ENCODE measurements at regions not wholly inside any gene's neighbourhood (a gene's known extent, or its start where the extent isn't known, plus 50 kb on each side); places are given as distances from the start of the nearest gene placed in this dataset.

DNA sequence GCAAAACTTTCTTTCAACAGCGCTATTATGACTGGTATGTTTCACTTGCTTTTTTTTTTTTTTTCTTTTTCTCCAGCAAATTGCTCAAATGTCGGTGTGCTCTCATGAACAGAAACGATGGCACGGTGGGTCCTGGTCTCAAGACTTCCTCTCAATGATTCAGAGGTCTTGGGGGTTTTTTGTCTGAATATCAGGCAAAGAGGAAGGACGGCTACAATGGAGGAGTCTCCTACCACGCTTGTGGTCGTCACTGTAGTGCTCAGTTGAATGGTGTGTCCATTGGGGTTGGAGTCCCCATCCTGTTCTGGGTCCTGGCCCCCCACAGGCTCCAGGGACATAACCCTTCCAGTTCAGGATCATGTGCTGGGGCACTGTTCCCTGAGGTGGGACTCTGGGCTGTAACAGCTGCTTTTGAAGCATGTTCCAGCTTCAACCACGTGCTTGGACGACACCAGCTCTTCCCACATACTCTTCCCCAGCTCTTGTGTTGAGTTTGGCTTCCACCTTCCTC, 266.7 kb upstream of the KLF6 start:
- no peak overlapping the region for H3K27ac ChIP-seq
- TF ChIP-seq, protein P1, sequence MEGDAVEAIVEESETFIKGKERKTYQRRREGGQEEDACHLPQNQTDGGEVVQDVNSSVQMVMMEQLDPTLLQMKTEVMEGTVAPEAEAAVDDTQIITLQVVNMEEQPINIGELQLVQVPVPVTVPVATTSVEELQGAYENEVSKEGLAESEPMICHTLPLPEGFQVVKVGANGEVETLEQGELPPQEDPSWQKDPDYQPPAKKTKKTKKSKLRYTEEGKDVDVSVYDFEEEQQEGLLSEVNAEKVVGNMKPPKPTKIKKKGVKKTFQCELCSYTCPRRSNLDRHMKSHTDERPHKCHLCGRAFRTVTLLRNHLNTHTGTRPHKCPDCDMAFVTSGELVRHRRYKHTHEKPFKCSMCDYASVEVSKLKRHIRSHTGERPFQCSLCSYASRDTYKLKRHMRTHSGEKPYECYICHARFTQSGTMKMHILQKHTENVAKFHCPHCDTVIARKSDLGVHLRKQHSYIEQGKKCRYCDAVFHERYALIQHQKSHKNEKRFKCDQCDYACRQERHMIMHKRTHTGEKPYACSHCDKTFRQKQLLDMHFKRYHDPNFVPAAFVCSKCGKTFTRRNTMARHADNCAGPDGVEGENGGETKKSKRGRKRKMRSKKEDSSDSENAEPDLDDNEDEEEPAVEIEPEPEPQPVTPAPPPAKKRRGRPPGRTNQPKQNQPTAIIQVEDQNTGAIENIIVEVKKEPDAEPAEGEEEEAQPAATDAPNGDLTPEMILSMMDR (conservative IDR thresholded peaks at IDR 0.05): no peak

DNA sequence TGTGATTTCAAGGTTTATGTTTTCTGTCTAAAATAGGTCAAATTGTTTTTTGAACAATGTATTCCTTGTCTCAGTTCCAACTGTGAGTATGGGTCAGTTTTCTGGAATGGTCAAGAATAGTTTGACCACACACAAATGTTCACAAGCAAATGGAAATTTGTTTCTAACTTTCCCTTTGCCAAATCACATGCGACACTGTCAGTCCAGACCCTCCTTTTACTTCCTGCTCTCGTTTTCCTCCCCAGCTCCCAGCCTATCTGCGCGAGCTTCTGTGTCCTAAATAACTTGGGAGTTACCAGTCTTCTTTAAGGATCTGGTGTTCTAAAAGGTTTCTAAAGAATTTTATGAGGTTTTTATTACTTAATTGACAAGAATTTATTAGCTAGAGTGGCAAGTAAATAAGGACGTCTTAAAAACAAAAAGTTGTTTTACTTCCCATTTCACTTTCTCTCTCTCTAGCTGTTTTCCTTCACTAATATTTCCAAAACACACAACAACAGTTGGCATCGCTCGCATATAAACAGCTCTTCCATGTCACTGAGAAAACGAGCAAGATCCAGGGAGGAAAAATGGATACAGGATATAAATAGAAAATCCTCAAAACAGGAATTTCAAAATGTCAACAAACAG, 266.1 kb upstream of the KLF6 start:
- TF ChIP-seq, protein P1 (conservative IDR thresholded peaks at IDR 0.05): no peak
- no peak overlapping the region for H3K27ac ChIP-seq

DNA sequence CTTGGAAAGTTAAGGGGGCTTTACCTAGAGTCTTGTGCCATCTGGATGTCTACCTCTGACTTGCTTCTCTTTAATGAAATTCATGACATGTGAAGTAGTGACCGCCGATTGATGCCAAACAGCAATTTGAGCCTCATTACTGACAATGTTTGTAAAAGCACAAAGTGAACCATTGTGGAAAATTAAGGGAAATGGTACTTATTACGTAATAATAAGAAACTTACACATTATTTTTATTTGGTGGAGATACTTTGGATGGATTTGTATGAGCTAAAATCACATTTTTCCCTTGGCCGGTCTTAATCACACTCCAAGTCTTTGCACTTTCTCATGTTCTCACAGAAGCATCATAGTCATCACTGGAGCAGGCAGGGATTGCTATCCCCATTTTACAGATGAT, 265.1 kb upstream of the KLF6 start:
- H3K27ac ChIP-seq: no peak overlapping the region

DNA sequence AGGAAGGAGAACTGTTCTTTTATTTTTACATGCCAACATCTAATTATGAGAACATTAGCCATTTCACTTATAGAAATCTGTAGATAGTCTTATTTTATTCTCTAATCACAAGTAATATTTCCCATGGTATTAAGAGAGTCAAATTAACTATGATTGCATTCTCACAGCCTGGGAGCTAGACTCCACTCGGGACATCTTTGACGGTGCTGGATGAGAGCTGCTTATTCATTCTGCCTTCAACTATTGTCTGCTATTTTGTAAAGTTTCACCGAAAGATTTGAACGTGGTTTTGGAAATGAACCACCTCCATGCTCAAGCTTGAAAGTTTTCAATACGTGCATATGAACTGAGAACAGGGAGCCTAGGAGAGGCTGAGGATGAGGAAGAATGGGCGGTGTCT, 264.3 kb upstream of the KLF6 start:
- no peak overlapping the region for H3K27ac ChIP-seq
- TF ChIP-seq, protein P1 (conservative IDR thresholded peaks at IDR 0.05): no peak

More for the DNA sequence above, 265.1 kb upstream of the KLF6 start:
- TF ChIP-seq, protein P1 (conservative IDR thresholded peaks at IDR 0.05): no peak

GRCh38 chr10:4048236-4048864, 263.3 kb upstream of the KLF6 start:
- TF ChIP-seq, protein P1 (conservative IDR thresholded peaks at IDR 0.05): no peak
- H3K27ac ChIP-seq: no peak overlapping the region

- H3K27ac ChIP-seq: no peak overlapping the region
- TF ChIP-seq, protein P1 (conservative IDR thresholded peaks at IDR 0.05): no peak
Measured at GRCh38 chr10:4046712-4047354, 261.8 kb upstream of the KLF6 start.

DNA sequence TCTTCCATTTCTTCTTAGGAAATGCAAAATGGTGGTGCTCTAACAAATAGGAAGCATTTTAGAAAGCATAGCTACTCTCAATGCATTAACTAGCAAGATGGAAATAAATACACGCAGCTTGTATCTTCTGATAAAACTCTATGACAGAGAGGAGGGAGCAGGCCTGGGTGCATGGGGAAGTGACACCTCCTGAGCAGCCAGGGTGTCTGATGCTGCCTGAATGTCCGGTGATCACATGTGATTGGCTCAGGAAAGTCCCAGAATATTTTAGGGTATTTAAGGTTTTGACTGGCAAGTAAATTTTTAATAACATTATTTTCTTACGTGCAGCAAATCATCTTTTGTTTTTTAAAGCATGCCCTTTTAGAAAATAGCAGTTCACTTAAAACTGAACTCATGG, 261.0 kb upstream of the KLF6 start:
- no peak overlapping the region for H3K27ac ChIP-seq
- TF ChIP-seq, protein P1 (conservative IDR thresholded peaks at IDR 0.05): no peak

Data from VCaP (cell line).